GM11168 (cell line): ENCODE measurements at regions not wholly inside any gene's neighbourhood (a gene's known extent, or its start where the extent isn't known, plus 50 kb on each side); places are given as distances from the start of the nearest gene placed in this dataset.

Experiments
- in situ Hi-C: fragments of 300-500 bp; cut with MboI; formaldehyde crosslinking; loops from one replicate; pipeline ENCODE4 v1.12.0; 2022; ENCODE audit warnings: low sequenced_read_pairs; ENCODE audit not compliant: unreplicated experiment

DNA sequence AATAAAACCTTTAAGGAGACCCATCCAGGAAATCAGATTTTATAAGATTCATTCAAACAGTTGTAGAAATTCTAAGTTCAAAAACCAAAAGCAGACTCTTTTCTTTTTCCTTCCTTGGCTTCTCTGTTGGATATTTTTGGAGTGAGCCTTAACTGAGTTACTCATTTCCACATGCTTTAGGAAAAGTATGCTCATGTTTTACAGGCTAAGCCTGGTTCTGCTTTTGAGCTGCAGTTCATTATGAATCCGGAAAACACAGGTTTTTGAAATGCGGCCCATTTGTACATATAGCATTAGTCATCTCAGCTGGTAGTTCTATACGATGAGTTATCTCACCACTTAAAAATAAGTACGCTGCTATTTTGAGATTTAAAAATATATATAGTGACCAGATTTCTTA, 156.6 kb upstream of the DMRT1 start:
- in situ Hi-C loops = no loop called here

DNA sequence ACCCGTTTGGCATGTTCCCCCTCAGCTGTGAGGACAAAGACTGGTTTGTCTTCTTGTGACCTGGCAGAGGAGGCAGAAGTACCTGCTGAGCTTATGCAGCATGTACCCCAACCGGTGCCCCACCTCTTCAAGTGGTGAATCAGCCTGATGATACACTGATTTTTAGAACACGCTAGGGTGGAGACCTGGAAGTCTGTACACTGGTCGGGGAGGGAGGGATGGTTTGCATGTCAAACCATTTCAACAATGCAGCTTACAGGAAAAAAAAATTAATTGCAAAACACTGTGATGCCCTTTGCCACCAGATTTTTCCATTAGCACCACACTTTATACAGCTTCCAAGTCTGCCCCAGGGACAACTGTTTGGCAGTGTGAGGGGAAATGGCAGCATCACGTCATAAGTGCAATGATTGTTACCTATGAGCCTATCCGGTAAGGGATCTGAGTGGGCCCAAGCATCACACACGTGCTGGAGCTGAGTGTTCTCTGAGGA, 155.1 kb upstream of the DMRT1 start:
- in situ Hi-C loops = no loop called here

- in situ Hi-C loops = no loop called here
Observed at GRCh38 chr9:687034-687785, 154.3 kb upstream of the DMRT1 start.

- in situ Hi-C loops = no loop called here
Observed at GRCh38 chr9:687994-688393, 153.5 kb upstream of the DMRT1 start.

DNA sequence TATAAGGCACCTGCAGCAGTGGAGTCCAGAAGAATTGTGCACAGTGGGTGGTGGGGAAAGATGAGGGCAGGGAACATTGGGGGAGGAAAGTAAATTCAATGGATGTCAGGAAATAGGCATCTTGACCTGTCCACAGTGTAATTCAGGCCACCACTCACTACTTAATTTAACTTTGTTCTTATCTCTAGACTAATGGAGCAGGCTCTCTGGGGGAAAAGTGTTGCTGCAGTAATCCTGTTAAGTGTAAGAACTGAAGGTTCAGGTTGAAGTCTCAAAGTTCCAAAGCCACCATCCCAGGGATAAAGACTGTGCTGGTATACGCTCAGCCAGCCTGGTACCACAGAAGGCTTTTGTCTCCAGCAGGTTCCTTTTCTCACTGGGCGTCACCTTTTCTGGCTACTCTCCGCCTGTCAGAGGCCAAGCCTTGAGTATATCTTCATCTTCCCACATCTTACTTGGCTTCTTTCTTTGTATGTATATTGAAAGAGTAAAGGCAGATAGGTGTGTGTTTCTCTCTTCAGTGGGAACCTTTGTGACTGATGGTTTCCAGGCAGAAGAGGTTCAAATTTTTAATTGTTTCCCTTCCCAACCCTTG, 150.9 kb upstream of the DMRT1 start:
- in situ Hi-C loops = no loop called here

DNA sequence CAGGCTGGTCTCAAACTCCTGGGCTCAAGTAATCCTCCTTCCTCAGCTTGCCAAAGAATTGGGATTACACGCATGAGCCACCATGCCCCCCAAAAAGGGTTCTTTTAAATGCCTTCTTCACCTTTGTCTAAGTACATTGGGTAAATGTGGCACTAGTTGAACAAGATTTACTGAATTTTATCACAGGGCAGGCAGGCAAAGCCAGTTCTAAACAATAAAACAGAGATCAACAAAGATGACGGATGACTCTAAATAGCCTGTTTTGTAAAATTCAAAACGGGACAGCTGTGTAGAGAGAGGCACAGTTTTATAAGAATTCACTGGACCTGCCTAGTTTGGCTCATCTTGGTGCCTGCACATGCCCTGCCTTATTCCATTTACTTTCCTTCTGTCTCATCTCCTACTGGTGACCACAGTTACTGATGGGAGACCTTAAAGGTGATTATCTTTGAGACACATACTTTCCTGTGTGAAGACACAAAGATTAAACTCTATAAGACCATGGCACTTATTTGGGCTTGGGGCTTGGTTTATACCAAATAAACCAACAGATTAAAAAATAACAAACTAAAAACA, 149.6 kb upstream of the DMRT1 start:
- in situ Hi-C loops = no loop called here

DNA sequence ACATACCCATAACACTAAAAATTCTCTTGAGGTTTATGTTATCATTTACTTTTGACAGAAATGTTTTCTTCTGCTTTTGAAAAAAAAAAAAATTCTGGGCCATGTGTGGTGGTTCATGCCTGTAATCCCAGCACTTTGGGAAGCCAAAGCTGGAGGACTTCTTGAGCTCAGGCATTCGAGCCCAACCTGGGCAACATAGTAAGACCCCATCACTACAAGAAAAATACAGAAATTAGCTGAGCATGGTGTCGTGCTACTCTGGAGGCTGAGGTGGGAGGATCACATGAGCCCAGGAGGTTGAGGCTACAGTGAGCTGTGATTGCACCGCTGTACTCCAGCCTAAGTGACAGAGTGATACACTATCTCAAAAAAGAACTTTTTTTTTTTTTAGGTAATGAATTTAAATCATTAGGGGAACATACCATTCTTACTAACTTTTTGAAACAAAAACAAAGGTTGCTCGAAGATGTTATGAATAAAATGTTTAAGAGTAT, 148.8 kb upstream of the DMRT1 start:
- in situ Hi-C loops = no loop called here

- in situ Hi-C loops = no loop called here
Observed at GRCh38 chr9:693201-694091, 148.1 kb upstream of the DMRT1 start.

DNA sequence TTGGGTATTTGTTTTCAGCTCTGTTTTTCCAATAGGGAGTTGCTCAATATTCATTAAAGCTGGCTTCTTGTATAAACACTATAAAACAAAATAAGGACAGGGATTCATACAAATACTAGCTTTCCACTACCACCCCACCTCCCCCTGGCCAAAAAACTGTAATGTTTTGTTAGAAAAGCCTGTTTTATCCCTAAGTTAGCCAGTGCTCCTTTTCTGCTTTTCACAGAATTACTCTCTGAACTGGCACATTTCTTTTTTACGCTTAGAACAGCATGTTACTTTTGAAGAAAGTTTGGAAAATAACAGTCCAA, 147.4 kb upstream of the DMRT1 start:
- in situ Hi-C loops = no loop called here

- in situ Hi-C loops = no loop called here
Observed at GRCh38 chr9:694403-695154, 146.9 kb upstream of the DMRT1 start.

DNA sequence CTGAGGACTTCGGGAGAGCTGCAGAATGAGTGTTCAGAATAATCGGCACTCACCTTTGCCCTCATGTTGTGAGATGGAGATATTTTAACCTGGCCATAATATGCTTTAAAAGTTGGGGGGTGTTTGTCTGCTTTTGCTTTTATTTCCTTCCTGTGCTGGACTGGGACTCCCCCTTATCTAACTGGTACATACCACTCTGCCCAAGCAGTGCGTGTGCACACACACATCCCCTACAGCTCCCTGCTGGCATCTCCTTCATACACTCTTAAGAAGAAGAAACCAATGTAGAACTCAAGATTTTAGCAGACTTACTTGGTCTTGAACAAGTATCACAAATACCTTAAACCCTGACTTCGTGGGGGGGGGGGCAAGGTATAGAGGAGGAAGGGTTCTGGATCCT, 146.2 kb upstream of the DMRT1 start:
- in situ Hi-C loops = no loop called here

- in situ Hi-C loops = no loop called here
Observed at GRCh38 chr9:696332-697323, 144.9 kb upstream of the DMRT1 start.

DNA sequence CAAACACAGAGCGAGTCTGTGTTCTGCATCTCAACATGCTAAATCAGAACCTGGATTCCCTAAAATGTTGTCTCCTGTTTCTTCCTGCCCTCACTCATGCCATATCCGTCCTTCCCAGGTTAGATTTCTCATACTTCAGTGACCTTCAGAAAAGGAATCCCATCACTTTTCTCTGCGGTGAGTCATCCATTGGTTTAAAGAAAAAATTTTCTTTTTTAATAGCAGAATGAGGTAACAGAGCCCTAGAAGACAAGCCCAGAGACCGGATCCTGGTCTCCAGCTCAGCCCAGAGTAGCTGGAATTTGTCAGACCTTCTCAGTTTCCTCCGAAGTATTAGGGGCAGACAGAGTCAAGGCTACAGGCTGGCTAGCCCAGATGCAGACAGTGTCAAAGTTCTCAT, 143.2 kb upstream of the DMRT1 start:
- in situ Hi-C loops = no loop called here

DNA sequence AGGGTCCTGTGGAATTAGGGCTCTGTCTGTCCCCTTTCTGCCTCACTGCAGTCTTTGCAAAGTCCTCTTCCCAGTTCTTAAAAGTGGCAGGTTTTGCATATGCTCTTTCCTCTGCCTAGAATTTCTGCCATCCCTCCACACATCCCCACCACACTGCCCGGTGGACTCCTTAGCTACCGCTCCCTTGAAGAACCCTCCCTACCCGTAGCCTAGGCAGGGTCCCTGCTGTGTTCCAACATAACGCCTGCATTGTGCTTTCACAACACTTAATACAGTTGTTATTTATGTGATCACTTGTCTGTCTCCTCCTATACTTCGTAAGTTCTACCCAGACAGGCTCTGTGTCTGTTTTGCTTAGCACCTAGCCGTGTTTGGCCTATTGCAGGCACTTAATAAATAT, 142.5 kb upstream of the DMRT1 start:
- in situ Hi-C loops = no loop called here

DNA sequence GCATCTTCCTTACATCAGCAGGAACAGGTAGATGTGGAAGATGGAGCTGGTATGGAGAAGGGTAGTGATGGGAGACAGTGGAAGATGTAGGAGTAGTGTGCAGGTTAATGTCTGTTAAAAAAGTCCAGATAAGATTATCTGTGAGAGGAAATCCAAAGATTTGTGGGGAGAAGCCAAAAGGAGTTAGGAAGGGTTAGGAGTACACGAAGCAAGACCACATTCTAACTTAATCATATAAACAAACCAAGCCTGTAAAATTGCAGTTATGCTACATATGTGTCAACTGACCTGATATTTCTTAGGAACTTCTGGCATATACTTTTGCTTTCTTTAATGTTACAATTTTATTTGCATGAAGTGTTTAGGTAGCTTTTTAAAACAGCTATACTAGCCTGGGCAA, 142.1 kb upstream of the DMRT1 start:
- in situ Hi-C loops = no loop called here

- in situ Hi-C loops = no loop called here
Observed at GRCh38 chr9:700365-701282, 140.9 kb upstream of the DMRT1 start.

DNA sequence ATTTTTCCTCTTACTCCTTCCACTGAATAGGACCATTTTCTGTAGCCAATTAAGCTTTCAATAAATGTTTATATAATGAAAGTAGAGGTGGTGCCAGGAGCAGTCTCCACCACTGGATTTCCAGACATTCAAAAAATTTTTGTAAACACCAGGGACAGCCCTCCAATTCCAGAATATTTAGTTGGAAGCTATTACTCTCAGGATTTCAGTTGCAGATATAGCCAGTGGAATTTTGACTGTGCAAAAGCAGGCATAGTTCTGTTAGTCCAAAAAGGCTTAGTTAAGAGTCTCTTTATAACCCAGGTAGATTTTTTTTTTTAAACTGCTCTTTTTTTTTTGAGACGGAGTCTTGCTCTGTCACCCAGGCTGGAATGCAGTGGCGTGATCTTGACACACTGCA, 138.1 kb upstream of the DMRT1 start:
- in situ Hi-C loops = no loop called here

- in situ Hi-C loops = no loop called here
Observed at GRCh38 chr9:706073-706472, 135.4 kb upstream of the DMRT1 start.
